ENCODE measurements at regions not wholly inside any gene's neighbourhood (a gene's known extent, or its start where the extent isn't known, plus 50 kb on each side); places are given as distances from the start of the nearest gene placed in this dataset.

DNA sequence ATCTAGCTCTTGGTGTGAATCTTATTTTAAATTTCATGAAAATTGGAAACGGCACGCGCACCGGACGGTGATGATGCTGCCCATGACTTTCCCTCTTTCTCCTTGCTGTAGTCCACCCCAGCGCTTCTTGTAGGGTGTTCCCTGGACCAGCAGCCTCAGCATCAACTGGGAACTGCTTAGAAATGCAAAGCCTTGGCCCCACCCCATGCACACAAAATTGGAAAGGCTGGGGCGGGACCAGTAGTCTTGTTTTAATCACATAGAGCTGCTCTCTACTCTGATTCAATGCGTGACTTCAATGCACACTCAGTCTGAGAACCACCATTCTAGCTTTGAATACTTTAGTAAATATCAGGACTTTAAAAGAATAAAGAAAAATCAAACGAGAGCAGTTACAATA lies 427.1 kb downstream of the EFNB2 start:
- no peaks in the 10 kb centered on the region for H3K36me3 ChIP-seq
- TF ChIP-seq, protein P1, sequence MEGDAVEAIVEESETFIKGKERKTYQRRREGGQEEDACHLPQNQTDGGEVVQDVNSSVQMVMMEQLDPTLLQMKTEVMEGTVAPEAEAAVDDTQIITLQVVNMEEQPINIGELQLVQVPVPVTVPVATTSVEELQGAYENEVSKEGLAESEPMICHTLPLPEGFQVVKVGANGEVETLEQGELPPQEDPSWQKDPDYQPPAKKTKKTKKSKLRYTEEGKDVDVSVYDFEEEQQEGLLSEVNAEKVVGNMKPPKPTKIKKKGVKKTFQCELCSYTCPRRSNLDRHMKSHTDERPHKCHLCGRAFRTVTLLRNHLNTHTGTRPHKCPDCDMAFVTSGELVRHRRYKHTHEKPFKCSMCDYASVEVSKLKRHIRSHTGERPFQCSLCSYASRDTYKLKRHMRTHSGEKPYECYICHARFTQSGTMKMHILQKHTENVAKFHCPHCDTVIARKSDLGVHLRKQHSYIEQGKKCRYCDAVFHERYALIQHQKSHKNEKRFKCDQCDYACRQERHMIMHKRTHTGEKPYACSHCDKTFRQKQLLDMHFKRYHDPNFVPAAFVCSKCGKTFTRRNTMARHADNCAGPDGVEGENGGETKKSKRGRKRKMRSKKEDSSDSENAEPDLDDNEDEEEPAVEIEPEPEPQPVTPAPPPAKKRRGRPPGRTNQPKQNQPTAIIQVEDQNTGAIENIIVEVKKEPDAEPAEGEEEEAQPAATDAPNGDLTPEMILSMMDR (IDR thresholded peaks at IDR 0.05; ENCODE audit: low read depth, low read length): no peak
- no peaks in the 10 kb centered on the region for H3K9me3 ChIP-seq (ENCODE audit: severe bottlenecking)

DNA sequence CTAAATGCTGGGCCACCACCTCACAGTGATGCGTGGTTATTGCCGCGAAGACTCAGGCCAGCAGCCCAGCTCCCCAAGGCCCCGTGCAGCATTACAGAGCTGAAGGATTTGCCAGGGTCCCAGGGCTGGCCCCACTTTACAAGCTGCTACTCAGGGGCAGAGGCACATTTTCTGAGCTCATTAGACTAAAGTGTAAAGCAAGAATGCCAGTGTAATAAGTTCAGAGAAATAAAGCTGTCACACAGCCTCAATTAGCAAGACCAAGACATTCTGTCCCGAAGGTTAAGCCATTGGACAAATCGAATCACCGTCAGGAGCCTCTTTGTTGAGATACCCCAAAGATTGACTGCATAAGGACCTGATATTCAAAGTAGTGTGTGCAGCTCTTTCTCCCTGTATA lies 428.4 kb downstream of the EFNB2 start:
- no peak overlapping the region for H3K4me3 ChIP-seq (ENCODE audit: low read depth, low read length)
- DNase-seq: no peak
- no peak overlapping the region for H3K27ac ChIP-seq
- H3K36me3 ChIP-seq: no peaks in the 10 kb centered on the region
- TF ChIP-seq, protein P1 (IDR thresholded peaks at IDR 0.05; ENCODE audit: low read depth, low read length): no peak
- no peaks in the 10 kb centered on the region for H3K27me3 ChIP-seq (ENCODE audit: insufficient read depth, low read depth, severe bottlenecking)
- no peaks in the 10 kb centered on the region for H3K9me3 ChIP-seq (ENCODE audit: severe bottlenecking)

More for the DNA sequence above, 427.1 kb downstream of the EFNB2 start:
- H3K4me3 ChIP-seq (ENCODE audit: low read depth, low read length): no peak overlapping the region
- no peaks in the 10 kb centered on the region for H3K27me3 ChIP-seq (ENCODE audit: insufficient read depth, low read depth, severe bottlenecking)
- no peak overlapping the region for H3K27ac ChIP-seq
- DNase-seq: no peak

DNA sequence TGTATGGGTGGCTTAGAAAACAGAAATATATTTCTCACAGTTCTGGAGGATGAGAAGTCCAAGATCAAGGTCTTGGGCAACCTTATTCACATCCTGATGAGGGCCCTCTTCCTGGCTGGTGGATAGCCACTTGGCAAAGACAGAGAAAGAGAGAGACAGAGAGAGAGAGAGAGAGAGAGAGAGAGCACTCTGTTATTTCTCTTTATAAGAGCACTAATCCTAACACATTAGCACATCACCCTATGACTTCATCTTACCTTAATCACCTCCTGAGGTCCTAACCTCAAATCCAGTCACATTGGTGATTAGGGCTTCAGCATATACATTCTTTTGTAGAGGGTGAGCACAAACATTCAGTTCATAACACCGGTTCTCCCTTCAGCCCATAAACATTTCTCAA lies 430.3 kb downstream of the EFNB2 start:
- H3K9me3 ChIP-seq (ENCODE audit: severe bottlenecking): no peaks in the 10 kb centered on the region
- TF ChIP-seq, protein P1 (IDR thresholded peaks at IDR 0.05; ENCODE audit: low read depth, low read length): no peak
- DNase-seq: no peak
- no peaks in the 10 kb centered on the region for H3K27me3 ChIP-seq (ENCODE audit: insufficient read depth, low read depth, severe bottlenecking)
- H3K4me3 ChIP-seq (ENCODE audit: low read depth, low read length): no peak overlapping the region
- H3K27ac ChIP-seq: no peak overlapping the region
- no peaks in the 10 kb centered on the region for H3K36me3 ChIP-seq

DNA sequence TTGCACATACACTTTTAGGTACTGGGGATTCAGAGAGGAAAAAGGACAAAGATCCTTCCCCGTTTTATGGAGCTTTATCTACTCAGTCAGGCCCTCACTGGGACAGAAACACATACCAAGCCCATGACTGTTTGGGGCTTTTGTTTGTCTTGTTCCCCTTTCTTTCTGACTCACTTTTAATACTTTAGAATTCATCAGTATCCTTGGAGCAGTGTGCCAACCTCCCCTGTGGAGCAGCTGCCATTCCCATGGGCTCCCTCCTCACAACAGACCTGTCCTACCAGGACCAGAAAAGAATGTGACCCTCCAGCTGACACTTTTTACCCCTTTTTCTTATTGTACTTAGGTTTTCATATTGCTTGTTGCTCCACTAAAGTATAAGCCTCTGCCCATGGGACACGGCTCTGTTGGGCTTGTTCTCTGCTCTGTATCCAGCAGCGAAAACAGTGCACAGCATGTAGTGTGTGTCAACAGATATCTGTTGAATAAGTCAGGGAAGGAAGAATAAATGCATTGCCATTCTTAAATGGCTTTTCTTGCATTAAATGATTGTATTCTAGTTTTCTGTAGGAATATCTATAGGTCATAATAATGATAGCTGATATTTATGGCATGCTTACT lies 431.1 kb downstream of the EFNB2 start:
- Histone ChIP-seq H3K9me3 (ENCODE audit: severe bottlenecking) (no peaks in the 10 kb centered on the region), H3K27me3 (ENCODE audit: insufficient read depth, low read depth, severe bottlenecking) (no peaks in the 10 kb centered on the region), H3K27ac (no peak overlapping the region), H3K36me3 (no peaks in the 10 kb centered on the region), H3K4me3 (ENCODE audit: low read depth, low read length) (no peak overlapping the region)
- TF ChIP-seq, protein P1 (IDR thresholded peaks at IDR 0.05; ENCODE audit: low read depth, low read length): no peak
- no peak for DNase-seq

DNA sequence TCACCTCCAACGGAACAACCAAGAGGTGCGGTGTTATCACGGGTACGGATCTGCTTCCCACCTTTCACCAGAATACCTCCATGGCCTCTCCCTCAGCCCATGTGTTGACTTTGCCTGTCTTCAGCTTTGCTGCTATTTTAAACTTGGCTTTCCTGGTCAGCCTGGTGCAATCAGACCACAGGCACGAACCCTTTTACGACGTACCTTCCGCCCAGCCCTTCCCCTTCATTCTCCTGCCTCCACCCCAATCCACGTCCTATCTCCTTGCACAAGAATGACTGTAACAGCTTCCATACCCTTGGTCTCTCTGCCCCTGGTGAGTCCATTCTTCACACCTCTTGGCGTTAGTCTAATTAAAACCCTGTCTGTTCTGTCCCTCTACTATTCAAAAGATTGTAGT lies 431.7 kb downstream of the EFNB2 start:
- Histone ChIP-seq H3K36me3 (no peaks in the 10 kb centered on the region), H3K27ac (no peak overlapping the region), H3K4me3 (ENCODE audit: low read depth, low read length) (no peak overlapping the region), H3K27me3 (ENCODE audit: insufficient read depth, low read depth, severe bottlenecking) (no peaks in the 10 kb centered on the region), H3K9me3 (ENCODE audit: severe bottlenecking) (no peaks in the 10 kb centered on the region)
- no peak for DNase-seq
- TF ChIP-seq, protein P1 (IDR thresholded peaks at IDR 0.05; ENCODE audit: low read depth, low read length): no peak

GRCh38 chr13:106102786-106103185 lies 432.7 kb downstream of the EFNB2 start:
- no peak for DNase-seq
- Histone ChIP-seq H3K36me3 (no peaks in the 10 kb centered on the region), H3K4me3 (ENCODE audit: low read depth, low read length) (no peak overlapping the region), H3K27me3 (ENCODE audit: insufficient read depth, low read depth, severe bottlenecking) (no peaks in the 10 kb centered on the region), H3K9me3 (ENCODE audit: severe bottlenecking) (no peaks in the 10 kb centered on the region), H3K27ac (no peak overlapping the region)
- TF ChIP-seq, protein P1 (IDR thresholded peaks at IDR 0.05; ENCODE audit: low read depth, low read length): no peak
